ENCODE measurements at regions not wholly inside any gene's neighbourhood (a gene's known extent, or its start where the extent isn't known, plus 50 kb on each side); places are given as distances from the start of the nearest gene placed in this dataset.

GRCh38 chr9:84122572-84122971, 142.0 kb downstream of the RMI1 start:
- no peak overlapping the region for H3K9ac ChIP-seq (ENCODE audit: low read length in 3 of 3)
- TF ChIP-seq CTCF (IDR thresholded peaks at IDR 0.05; ENCODE audit: borderline replicate concordance, extremely low read depth, insufficient read depth), result no peak
- DNase-seq (no peak), FAIRE-seq (no peak)
- no peak overlapping the region for H3K4me3 ChIP-seq (ENCODE audit: low read length in 3 of 3)
- H3K36me3 ChIP-seq (ENCODE audit: control insufficient read depth in 2 of 3, insufficient read depth in 3 of 3, low read length in 3 of 3), result no peaks in the 10 kb centered on the region
- no peak overlapping the region for H3K27ac ChIP-seq (ENCODE audit: low read depth in 2 of 2, low read length in 2 of 2)
- intact Hi-C loops (cut with DNase I), result no loop called here
- no peaks in the 10 kb centered on the region for H3K27me3 ChIP-seq (ENCODE audit: control insufficient read depth, insufficient read depth, low read length)
- no peaks in the 10 kb centered on the region for H3K4me1 ChIP-seq (ENCODE audit: control insufficient read depth in 2 of 3, insufficient read depth in 2 of 3, low read depth in 1 of 3, low read length in 3 of 3)
- no peaks in the 10 kb centered on the region for H3K9me3 ChIP-seq (ENCODE audit: control insufficient read depth in 2 of 3, insufficient read depth in 1 of 3, low read length in 3 of 3)

GRCh38 chr9:84123648-84124406, 143.2 kb downstream of the RMI1 start:
- intact Hi-C loops (cut with DNase I), result no loop called here
- no peak for FAIRE-seq

GRCh38 chr9:84125046-84125445, 144.4 kb downstream of the RMI1 start:
- Histone ChIP-seq H3K27me3 (ENCODE audit: control insufficient read depth, insufficient read depth, low read length) (no peaks in the 10 kb centered on the region), H3K9me3 (ENCODE audit: control insufficient read depth in 2 of 3, insufficient read depth in 1 of 3, low read length in 3 of 3) (no peaks in the 10 kb centered on the region), H3K36me3 (ENCODE audit: control insufficient read depth in 2 of 3, insufficient read depth in 3 of 3, low read length in 3 of 3) (no peaks in the 10 kb centered on the region), H3K4me1 (ENCODE audit: control insufficient read depth in 2 of 3, insufficient read depth in 2 of 3, low read depth in 1 of 3, low read length in 3 of 3) (no peaks in the 10 kb centered on the region), H3K9ac (ENCODE audit: low read length in 3 of 3) (no peak overlapping the region), H3K4me3 (ENCODE audit: low read length in 3 of 3) (no peak overlapping the region), H3K27ac (ENCODE audit: low read depth in 2 of 2, low read length in 2 of 2) (no peak overlapping the region)
- TF ChIP-seq CTCF (IDR thresholded peaks at IDR 0.05; ENCODE audit: borderline replicate concordance, extremely low read depth, insufficient read depth), result no peak
- FAIRE-seq (no peak), DNase-seq (no peak)
- intact Hi-C loops (cut with DNase I), result no loop called here

More at GRCh38 chr9:84123648-84124406, 143.2 kb downstream of the RMI1 start:
- DNase-seq, result no peak
- Histone ChIP-seq H3K27me3 (ENCODE audit: control insufficient read depth, insufficient read depth, low read length) (no peaks in the 10 kb centered on the region), H3K36me3 (ENCODE audit: control insufficient read depth in 2 of 3, insufficient read depth in 3 of 3, low read length in 3 of 3) (no peaks in the 10 kb centered on the region), H3K4me1 (ENCODE audit: control insufficient read depth in 2 of 3, insufficient read depth in 2 of 3, low read depth in 1 of 3, low read length in 3 of 3) (no peaks in the 10 kb centered on the region), H3K27ac (ENCODE audit: low read depth in 2 of 2, low read length in 2 of 2) (no peak overlapping the region), H3K9ac (ENCODE audit: low read length in 3 of 3) (no peak overlapping the region), H3K4me3 (ENCODE audit: low read length in 3 of 3) (no peak overlapping the region), H3K9me3 (ENCODE audit: control insufficient read depth in 2 of 3, insufficient read depth in 1 of 3, low read length in 3 of 3) (no peaks in the 10 kb centered on the region)
- TF ChIP-seq CTCF (IDR thresholded peaks at IDR 0.05; ENCODE audit: borderline replicate concordance, extremely low read depth, insufficient read depth), result no peak

GRCh38 chr9:84129529-84129928, 148.9 kb downstream of the RMI1 start:
- no peak for DNase-seq
- no peak overlapping the region for H3K9ac ChIP-seq (ENCODE audit: low read length in 3 of 3)
- TF ChIP-seq CTCF (IDR thresholded peaks at IDR 0.05; ENCODE audit: borderline replicate concordance, extremely low read depth, insufficient read depth), result no peak
- H3K36me3 ChIP-seq (ENCODE audit: control insufficient read depth in 2 of 3, insufficient read depth in 3 of 3, low read length in 3 of 3), result no peaks in the 10 kb centered on the region
- intact Hi-C loops (cut with DNase I), result no loop called here
- H3K27me3 ChIP-seq (ENCODE audit: control insufficient read depth, insufficient read depth, low read length), result no peaks in the 10 kb centered on the region
- no peak overlapping the region for H3K27ac ChIP-seq (ENCODE audit: low read depth in 2 of 2, low read length in 2 of 2)
- no peaks in the 10 kb centered on the region for H3K9me3 ChIP-seq (ENCODE audit: control insufficient read depth in 2 of 3, insufficient read depth in 1 of 3, low read length in 3 of 3)
- no peaks in the 10 kb centered on the region for H3K4me1 ChIP-seq (ENCODE audit: control insufficient read depth in 2 of 3, insufficient read depth in 2 of 3, low read depth in 1 of 3, low read length in 3 of 3)
- no peak overlapping the region for H3K4me3 ChIP-seq (ENCODE audit: low read length in 3 of 3)
- FAIRE-seq, result no peak

All from kidney (tissue), 13 donors.